ENCODE measurements at regions not wholly inside any gene's neighbourhood (a gene's known extent, or its start where the extent isn't known, plus 50 kb on each side); places are given as distances from the start of the nearest gene placed in this dataset.

GRCh38 chr13:80408270-80408669, 67.3 kb upstream of the SPRY2 start:
- TF ChIP-seq, protein P1, sequence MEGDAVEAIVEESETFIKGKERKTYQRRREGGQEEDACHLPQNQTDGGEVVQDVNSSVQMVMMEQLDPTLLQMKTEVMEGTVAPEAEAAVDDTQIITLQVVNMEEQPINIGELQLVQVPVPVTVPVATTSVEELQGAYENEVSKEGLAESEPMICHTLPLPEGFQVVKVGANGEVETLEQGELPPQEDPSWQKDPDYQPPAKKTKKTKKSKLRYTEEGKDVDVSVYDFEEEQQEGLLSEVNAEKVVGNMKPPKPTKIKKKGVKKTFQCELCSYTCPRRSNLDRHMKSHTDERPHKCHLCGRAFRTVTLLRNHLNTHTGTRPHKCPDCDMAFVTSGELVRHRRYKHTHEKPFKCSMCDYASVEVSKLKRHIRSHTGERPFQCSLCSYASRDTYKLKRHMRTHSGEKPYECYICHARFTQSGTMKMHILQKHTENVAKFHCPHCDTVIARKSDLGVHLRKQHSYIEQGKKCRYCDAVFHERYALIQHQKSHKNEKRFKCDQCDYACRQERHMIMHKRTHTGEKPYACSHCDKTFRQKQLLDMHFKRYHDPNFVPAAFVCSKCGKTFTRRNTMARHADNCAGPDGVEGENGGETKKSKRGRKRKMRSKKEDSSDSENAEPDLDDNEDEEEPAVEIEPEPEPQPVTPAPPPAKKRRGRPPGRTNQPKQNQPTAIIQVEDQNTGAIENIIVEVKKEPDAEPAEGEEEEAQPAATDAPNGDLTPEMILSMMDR (conservative IDR thresholded peaks at IDR 0.05; ENCODE audit: control insufficient read depth, insufficient read depth, low read depth, low read length): no peak
- no peak for DNase-seq (ENCODE audit: low read depth)
- no peak overlapping the region for H3K4me3 ChIP-seq (ENCODE audit: control insufficient read depth, low read depth, low read length)

DNA sequence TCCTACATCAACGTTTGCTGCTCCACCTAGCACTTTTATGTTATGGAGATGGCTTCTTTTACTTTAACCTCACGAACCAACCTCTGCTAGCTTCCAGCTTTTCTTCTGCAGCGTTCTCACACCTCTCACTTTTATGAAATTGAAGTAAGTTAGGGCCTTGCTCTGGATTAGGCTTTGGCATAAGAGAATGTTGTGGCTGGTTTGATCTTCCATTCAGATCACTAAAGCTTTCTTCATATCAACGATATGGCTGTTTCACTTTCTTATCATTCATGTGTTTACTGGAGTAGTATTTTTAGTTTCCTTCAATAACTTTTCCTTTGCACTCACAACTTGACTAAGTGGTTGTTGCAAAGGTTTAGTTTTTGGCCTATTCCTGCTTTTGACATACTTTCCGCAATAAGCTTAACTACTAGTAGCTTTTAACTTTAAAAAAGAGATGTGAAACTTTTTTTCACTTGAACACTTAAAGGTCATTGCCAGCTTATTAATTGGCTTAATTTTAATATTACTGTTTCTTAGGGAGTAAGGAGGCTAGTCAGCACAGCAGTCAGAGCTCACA, 60.0 kb upstream of the SPRY2 start:
- H3K4me3 ChIP-seq (ENCODE audit: control insufficient read depth, low read depth, low read length): no peak overlapping the region
- TF ChIP-seq, protein P1 (conservative IDR thresholded peaks at IDR 0.05; ENCODE audit: control insufficient read depth, insufficient read depth, low read depth, low read length): no peak
- DNase-seq (ENCODE audit: low read depth): no peak

- no peak for DNase-seq (ENCODE audit: low read depth)
- H3K4me3 ChIP-seq (ENCODE audit: control insufficient read depth, low read depth, low read length): no peak overlapping the region
- TF ChIP-seq, protein P1 (conservative IDR thresholded peaks at IDR 0.05; ENCODE audit: control insufficient read depth, insufficient read depth, low read depth, low read length): no peak
These were observed 59.4 kb upstream of the SPRY2 start for GRCh38 chr13:80400164-80400864.

GRCh38 chr13:80399340-80400163, 58.6 kb upstream of the SPRY2 start:
- no peak overlapping the region for H3K4me3 ChIP-seq (ENCODE audit: control insufficient read depth, low read depth, low read length)
- TF ChIP-seq, protein P1 (conservative IDR thresholded peaks at IDR 0.05; ENCODE audit: control insufficient read depth, insufficient read depth, low read depth, low read length): no peak
- peak; percentile 8 for DNase-seq (ENCODE audit: low read depth)

All from fibroblast of mammary gland (primary cell).